ENCODE measurements at regions not wholly inside any gene's neighbourhood (a gene's known extent, or its start where the extent isn't known, plus 50 kb on each side); places are given as distances from the start of the nearest gene placed in this dataset.

DNA sequence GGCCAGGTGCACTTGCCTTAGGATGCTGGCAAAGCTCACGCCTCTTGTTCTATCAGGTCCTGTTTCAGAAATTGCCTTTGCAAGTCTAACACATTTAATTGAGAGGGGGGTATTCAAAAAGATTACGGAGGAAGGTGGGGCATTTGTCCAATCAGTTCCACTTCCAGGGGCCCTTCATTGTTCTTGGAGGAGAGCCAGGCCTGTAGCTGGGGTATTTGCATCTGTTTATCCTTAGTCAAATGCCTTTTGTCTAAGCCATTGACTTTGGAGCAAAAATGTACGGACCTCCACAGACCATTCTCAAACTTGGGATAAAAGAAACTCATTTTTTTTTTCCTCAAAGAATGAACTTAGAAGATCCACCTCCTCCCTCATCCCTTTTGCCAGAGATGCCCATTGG, 582.0 kb downstream of the BCL11B start:
- TF ChIP-seq, protein P1, sequence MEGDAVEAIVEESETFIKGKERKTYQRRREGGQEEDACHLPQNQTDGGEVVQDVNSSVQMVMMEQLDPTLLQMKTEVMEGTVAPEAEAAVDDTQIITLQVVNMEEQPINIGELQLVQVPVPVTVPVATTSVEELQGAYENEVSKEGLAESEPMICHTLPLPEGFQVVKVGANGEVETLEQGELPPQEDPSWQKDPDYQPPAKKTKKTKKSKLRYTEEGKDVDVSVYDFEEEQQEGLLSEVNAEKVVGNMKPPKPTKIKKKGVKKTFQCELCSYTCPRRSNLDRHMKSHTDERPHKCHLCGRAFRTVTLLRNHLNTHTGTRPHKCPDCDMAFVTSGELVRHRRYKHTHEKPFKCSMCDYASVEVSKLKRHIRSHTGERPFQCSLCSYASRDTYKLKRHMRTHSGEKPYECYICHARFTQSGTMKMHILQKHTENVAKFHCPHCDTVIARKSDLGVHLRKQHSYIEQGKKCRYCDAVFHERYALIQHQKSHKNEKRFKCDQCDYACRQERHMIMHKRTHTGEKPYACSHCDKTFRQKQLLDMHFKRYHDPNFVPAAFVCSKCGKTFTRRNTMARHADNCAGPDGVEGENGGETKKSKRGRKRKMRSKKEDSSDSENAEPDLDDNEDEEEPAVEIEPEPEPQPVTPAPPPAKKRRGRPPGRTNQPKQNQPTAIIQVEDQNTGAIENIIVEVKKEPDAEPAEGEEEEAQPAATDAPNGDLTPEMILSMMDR (conservative IDR thresholded peaks at IDR 0.05; ENCODE audit: control insufficient read depth, insufficient read depth, low read depth, low read length), result no peak
- no peak overlapping the region for H3K4me3 ChIP-seq (ENCODE audit: control insufficient read depth, low read depth, low read length)
- no peak for DNase-seq (ENCODE audit: low read depth)

GRCh38 chr14:98692832-98693231, 579.2 kb downstream of the BCL11B start:
- TF ChIP-seq, protein P1 (conservative IDR thresholded peaks at IDR 0.05; ENCODE audit: control insufficient read depth, insufficient read depth, low read depth, low read length), result no peak
- no peak for DNase-seq (ENCODE audit: low read depth)
- no peak overlapping the region for H3K4me3 ChIP-seq (ENCODE audit: control insufficient read depth, low read depth, low read length)

DNA sequence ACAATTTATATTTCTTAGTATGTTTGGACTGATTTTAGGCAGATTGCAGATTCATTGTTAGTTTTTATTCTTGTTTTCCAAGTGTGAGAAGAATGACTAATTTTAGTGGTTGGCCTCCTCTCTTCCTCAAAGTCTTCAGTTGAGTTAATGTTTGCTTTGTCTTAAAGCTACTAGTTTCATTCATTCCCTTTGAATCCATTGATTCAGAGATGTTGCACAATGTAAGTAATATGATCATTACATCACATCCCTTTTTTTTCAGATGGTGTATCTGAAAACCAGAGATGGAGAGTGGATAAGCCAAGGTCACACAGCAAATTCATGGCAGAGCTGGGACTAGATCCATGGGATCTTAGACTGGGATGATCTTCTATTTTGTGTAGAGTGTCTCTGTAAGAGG, 577.5 kb downstream of the BCL11B start:
- TF ChIP-seq, protein P1 (conservative IDR thresholded peaks at IDR 0.05; ENCODE audit: control insufficient read depth, insufficient read depth, low read depth, low read length), result no peak
- H3K4me3 ChIP-seq (ENCODE audit: control insufficient read depth, low read depth, low read length), result no peak overlapping the region
- no peak for DNase-seq (ENCODE audit: low read depth)

DNA sequence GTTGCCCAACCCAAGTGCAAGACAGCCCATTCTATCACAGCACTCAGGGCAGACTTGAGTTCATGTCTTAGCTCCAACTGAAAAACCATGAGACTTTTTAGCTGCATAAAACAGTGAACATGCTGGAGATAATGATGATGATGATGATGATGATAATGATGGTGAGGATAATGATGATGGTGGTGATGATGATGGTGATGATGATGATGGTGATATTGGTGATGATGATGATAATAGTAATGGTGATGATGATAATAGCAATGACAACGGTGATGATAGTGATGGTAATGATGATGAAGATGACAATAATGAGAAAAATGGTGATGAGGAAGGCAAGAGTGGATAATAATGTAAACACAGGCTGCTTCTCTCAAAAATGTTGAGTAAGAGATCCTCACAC, 576.2 kb downstream of the BCL11B start:
- TF ChIP-seq, protein P1 (conservative IDR thresholded peaks at IDR 0.05; ENCODE audit: control insufficient read depth, insufficient read depth, low read depth, low read length), result no peak
- H3K4me3 ChIP-seq (ENCODE audit: control insufficient read depth, low read depth, low read length), result no peak overlapping the region
- DNase-seq (ENCODE audit: low read depth), result no peak

GRCh38 chr14:98698341-98698740, 573.7 kb downstream of the BCL11B start:
- DNase-seq (ENCODE audit: low read depth), result no peak
- TF ChIP-seq, protein P1 (conservative IDR thresholded peaks at IDR 0.05; ENCODE audit: control insufficient read depth, insufficient read depth, low read depth, low read length), result no peak
- no peak overlapping the region for H3K4me3 ChIP-seq (ENCODE audit: control insufficient read depth, low read depth, low read length)

GRCh38 chr14:98700748-98701147, 571.2 kb downstream of the BCL11B start:
- TF ChIP-seq, protein P1 (conservative IDR thresholded peaks at IDR 0.05; ENCODE audit: control insufficient read depth, insufficient read depth, low read depth, low read length), result no peak
- DNase-seq (ENCODE audit: low read depth), result no peak

GRCh38 chr14:98701377-98701776, 570.6 kb downstream of the BCL11B start:
- TF ChIP-seq, protein P1 (conservative IDR thresholded peaks at IDR 0.05; ENCODE audit: control insufficient read depth, insufficient read depth, low read depth, low read length), result no peak
- DNase-seq (ENCODE audit: low read depth), result no peak
- no peak overlapping the region for H3K4me3 ChIP-seq (ENCODE audit: control insufficient read depth, low read depth, low read length)

More at GRCh38 chr14:98700748-98701147, 571.2 kb downstream of the BCL11B start:
- H3K4me3 ChIP-seq (ENCODE audit: control insufficient read depth, low read depth, low read length), result no peak overlapping the region

Data from fibroblast of mammary gland (primary cell).